ENCODE measurements at regions not wholly inside any gene's neighbourhood (a gene's known extent, or its start where the extent isn't known, plus 50 kb on each side); places are given as distances from the start of the nearest gene placed in this dataset.

DNA sequence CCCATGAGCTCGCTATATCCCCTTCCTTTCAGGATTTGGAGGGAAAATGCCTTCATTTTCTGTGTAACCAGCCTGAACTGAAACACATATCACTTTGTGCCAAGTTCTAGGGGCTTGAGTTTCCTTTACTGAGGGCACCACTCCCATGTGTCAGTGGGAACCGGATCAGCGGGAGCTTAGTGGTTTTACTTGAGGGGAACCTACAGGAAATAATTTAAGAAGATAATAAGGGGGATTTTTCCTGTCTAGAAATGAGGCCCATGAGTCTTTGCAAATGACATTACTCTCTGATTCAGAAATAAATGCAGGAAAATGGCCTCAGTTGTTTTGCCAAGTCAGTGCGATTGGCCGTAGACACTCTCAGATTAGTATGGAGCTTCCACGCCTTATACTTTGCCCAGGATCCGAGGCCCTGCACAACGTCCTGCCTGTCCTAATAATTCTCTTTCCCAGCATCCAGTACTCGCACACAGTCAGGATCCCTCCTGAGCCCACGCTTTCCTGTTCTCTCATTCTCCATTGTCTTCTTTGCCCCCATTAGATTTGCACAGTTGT, 86.4 kb upstream of the LYZL1 start:
- WGBS, result 71% methylated on average over 10 of the region's 10 CpGs
- Histone ChIP-seq H3K4me3 (ENCODE audit: low read depth in 1 of 3, low read length in 3 of 3) (no peak overlapping the region), H3K27me3 (ENCODE audit: control insufficient read depth in 4 of 4, insufficient read depth in 4 of 4, low read length in 3 of 4) (no peaks in the 10 kb centered on the region), H3K9me3 (ENCODE audit: control insufficient read depth in 4 of 4, low read length in 3 of 4) (no peaks in the 10 kb centered on the region), H3K9ac (ENCODE audit: low read depth in 1 of 2, low read length in 2 of 2) (no peak overlapping the region), H3K4me1 (ENCODE audit: control insufficient read depth in 4 of 4, insufficient read depth in 4 of 4, low read length in 3 of 4) (no peaks in the 10 kb centered on the region), H3K27ac (ENCODE audit: low read depth in 1 of 2, low read length in 2 of 2) (no peak overlapping the region), H3K36me3 (ENCODE audit: control insufficient read depth in 4 of 4, insufficient read depth in 3 of 4, low read depth in 1 of 4, low read length in 3 of 4) (no peaks in the 10 kb centered on the region)
- DNase-seq (ENCODE audit: low spot score), result no peak
- TF ChIP-seq SP1 (IDR thresholded peaks at IDR 0.05) (no peak), JUND (IDR thresholded peaks at IDR 0.05) (no peak), YY1 (IDR thresholded peaks at IDR 0.05) (no peak), FOXA1 (IDR thresholded peaks at IDR 0.05) (no peak), HNF4G (IDR thresholded peaks at IDR 0.05) (no peak), RXRA (IDR thresholded peaks at IDR 0.05) (no peak), NR2F2 (IDR thresholded peaks at IDR 0.05) (no peak), GABPA (IDR thresholded peaks at IDR 0.05 in 1 of 2, conservative IDR thresholded peaks at IDR 0.05 in 1 of 2) (no peak), CTCF (IDR thresholded peaks at IDR 0.05; ENCODE audit: low read depth, low read length, missing input control) (no peak), RAD21 (IDR thresholded peaks at IDR 0.05) (no peak), TAF1 (conservative IDR thresholded peaks at IDR 0.05) (no peak), HNF4A (conservative IDR thresholded peaks at IDR 0.05) (no peak), REST (IDR thresholded peaks at IDR 0.05) (no peak), FOXA2 (IDR thresholded peaks at IDR 0.05) (no peak), EGR1 (IDR thresholded peaks at IDR 0.05; ENCODE audit: low read depth in 2 of 2) (no peak)
- TF ChIP-seq, protein P1, sequence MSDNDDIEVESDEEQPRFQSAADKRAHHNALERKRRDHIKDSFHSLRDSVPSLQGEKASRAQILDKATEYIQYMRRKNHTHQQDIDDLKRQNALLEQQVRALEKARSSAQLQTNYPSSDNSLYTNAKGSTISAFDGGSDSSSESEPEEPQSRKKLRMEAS (IDR thresholded peaks at IDR 0.05), result no peak
- TF ChIP-seq, protein P2, sequence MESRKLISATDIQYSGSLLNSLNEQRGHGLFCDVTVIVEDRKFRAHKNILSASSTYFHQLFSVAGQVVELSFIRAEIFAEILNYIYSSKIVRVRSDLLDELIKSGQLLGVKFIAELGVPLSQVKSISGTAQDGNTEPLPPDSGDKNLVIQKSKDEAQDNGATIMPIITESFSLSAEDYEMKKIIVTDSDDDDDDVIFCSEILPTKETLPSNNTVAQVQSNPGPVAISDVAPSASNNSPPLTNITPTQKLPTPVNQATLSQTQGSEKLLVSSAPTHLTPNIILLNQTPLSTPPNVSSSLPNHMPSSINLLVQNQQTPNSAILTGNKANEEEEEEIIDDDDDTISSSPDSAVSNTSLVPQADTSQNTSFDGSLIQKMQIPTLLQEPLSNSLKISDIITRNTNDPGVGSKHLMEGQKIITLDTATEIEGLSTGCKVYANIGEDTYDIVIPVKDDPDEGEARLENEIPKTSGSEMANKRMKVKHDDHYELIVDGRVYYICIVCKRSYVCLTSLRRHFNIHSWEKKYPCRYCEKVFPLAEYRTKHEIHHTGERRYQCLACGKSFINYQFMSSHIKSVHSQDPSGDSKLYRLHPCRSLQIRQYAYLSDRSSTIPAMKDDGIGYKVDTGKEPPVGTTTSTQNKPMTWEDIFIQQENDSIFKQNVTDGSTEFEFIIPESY (IDR thresholded peaks at IDR 0.05), result no peak
- TF ChIP-seq, protein P3, sequence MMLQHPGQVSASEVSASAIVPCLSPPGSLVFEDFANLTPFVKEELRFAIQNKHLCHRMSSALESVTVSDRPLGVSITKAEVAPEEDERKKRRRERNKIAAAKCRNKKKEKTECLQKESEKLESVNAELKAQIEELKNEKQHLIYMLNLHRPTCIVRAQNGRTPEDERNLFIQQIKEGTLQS (IDR thresholded peaks at IDR 0.05), result no peak
